ENCODE measurements at regions not wholly inside any gene's neighbourhood (a gene's known extent, or its start where the extent isn't known, plus 50 kb on each side); places are given as distances from the start of the nearest gene placed in this dataset.

DNA sequence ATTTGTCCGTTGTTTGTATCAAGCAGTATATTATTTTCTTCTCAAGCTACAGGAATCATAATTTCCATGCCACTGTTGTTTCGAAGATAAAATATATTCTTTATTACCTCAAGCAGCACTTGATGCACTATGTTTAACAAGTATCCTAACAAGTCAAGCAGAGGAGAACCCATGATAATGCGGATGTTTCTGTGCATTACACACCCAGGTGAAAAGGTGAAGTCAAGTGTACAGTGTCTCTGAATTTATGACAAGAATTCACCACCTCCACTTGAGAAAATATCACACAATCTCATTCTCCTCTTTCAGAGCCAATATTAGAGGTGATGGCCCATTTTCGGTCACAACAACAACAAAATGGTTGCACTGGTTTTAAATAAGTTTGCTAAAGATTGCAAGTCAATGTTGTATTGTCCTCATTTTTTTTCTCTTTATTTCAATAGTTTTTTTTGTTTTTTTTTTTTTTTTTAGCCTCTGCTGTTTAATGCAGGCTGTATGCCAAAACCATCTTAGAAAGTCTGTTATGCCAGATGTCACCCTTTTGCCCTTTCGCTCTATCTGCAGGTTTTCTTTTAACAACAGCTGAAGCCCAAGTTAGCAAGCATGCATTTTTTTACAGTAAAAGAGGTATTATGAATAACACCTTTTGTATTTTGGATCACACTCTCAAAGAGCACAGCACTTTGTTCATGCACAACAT, 568.7 kb upstream of the LRRN3 start:
- TF ChIP-seq YY1 (IDR thresholded peaks at IDR 0.05; ENCODE audit: insufficient read depth, insufficient read length) (no peak), ZNF274 (IDR thresholded peaks at IDR 0.05; ENCODE audit: low read depth, low read length) (no peak), SUZ12 (IDR thresholded peaks at IDR 0.05; ENCODE audit: extremely low read depth, insufficient read depth, insufficient read length) (no peak)
